ENCODE measurements at regions not wholly inside any gene's neighbourhood (a gene's known extent, or its start where the extent isn't known, plus 50 kb on each side); places are given as distances from the start of the nearest gene placed in this dataset.

DNA sequence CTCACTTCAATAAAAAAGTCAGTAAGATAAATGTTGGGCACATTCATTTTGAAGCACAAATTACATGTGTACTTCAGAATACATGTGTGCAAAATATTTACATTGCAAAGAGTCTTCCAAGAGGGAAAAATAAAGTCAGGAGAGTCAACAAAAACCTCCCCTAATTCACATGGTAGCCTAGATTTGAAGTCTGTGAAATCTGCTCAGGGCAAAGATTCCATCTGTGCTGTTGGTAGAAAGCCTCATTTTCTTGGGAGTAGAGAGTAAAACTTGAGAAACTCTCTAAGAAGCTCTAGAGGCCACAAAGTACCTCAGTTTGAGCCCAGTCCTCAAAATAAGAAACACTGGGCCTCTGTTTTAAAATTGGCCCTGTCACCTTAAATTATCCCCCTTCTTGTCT, 303.4 kb downstream of the RAB28 start:
- FAIRE-seq, result no peak

DNA sequence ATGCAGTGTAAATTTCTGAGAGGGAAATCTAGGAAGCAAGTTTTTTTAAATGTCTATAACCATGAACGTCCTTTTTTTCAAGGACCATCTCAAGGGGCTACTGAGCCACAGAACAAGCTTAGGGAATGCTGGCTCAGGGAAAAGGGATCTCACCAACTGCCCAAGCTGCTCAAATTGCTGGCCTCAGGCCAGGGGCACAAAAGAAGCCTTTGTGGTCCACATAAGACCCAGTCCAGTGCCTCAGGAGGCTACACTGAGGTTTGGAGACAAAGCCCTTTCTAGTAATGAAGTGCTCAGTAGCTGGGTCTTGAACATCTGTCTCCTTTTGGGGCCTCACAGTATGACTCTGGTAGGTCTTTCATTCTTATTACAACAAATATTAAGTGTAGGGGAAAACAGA, 305.5 kb downstream of the RAB28 start:
- no peak for FAIRE-seq

DNA sequence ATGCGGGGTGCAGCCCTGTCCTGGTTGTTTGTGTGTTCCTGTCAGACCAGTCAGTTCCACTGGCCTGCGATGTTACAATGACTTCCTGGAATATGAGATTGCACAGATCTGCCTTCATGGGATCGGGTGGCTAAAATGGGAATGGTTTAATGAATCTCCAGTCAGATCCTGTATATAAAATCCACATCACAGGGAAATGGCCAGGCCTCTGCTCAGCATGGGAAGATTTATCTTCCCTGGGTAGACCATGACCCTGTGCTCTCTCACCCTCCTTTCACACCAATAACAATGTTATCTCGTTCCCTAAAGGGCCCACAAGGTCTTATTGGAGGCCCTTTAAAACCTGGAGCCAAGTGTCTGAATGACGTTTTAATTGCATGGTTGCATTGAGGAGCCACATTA, 307.4 kb downstream of the RAB28 start:
- no peak for FAIRE-seq

DNA sequence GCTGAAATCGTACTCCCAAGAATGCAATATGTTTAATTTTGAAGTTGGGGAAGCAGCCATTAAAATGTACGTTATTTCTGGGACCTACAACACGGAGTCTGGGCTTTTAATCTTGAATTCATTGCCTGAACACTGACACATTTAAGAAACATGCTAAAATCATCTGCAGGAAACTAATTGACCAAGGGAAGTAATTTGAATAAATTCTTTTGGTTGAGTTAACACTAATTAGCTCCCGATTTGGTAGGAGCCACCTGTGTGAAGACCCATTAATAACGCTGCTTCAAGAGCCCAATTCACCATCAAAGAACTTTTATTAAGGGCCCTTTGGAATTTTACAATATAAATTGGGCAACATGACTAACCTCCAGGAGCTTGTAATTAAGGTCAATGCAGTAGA, 309.2 kb downstream of the RAB28 start:
- no peak for FAIRE-seq

DNA sequence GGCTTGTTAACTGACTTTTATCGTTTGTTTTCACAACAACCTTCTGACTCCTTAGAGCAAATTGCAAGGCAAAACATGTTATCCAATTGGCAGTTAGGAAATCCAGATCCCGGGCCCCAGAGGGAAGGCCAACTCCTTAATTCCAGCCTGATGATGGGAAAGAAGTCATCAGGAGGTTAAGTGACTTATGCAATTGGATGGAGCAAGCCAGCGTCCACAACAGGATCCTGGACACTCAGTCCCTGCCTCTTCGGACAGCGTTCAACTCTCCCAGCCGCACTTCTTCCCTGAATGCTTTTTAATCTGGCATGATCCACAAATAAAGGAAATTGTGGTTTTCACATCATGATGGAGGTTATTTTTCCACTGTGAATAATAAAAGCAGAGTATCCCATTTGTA, 310.1 kb downstream of the RAB28 start:
- FAIRE-seq, result no peak

DNA sequence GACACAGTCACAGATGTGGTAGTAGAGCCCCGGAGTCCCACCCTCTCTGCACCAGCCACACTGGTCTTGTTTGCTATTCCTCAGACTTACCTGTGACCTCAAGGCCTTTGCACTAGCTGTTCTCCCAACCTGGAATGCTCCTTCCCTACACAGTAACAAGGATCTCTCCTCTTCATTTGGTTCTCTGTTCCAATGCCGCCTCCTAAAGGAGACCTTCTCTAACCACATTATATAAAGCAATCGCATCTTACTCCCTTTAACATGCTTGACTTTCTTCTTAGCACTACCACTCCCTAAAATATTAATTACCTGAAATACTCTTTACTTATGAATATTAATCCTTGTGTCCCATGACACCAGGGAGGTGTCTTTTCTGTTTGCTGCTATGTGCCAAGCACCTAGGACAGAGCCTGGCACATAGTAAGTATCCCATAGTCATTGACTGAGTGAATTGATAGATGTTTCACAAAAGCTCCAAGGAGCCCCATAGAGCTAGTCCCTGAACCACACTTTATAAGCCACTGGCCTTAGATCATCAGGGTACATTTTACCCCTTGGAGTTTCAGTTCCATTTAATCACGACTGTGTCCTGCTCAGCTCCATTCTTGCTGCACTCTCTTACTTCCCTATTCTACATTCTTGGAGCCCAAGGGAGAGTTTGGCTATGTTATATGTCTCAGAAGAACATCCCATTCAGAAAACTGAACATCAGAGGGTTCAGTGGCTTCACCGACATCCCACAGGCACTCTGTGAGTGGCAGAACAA, 312.7 kb downstream of the RAB28 start:
- FAIRE-seq, result no peak

DNA sequence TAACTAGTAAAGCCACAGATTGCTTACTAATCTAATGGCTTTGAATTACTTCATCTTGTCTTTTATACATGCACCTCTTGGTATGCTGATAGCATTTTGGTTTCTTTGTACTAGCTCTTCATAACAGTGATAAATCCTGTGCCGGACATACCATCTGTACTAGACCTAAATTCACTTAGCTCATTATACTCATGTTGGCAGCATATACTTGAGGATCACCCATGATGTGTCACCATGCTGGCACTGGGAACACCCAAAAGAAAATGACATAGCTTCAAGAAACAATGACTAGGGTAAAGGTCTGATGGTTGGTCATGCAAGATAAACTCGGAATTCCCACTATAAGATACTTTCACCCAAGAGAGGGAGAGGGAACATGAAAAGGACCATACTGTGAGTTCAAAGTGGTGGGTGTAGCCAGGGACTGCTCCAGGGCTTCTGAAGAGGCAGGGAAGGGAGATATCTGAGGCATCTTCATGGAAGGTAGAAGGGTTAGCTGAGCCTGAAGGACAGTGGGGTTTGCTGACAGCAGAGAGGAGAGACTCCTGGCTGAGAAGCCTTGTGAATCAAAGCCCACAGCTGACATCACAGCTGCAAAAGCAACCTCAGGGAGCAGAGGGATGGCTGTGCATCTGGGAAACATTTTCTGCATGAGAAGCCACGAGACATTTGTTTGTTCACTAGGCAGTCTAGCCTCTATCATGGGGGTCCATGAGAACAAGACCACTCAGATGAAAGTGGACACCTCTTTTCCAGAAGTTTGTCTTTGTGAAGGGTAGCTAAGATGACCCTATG, 314.2 kb downstream of the RAB28 start:
- FAIRE-seq, result no peak

DNA sequence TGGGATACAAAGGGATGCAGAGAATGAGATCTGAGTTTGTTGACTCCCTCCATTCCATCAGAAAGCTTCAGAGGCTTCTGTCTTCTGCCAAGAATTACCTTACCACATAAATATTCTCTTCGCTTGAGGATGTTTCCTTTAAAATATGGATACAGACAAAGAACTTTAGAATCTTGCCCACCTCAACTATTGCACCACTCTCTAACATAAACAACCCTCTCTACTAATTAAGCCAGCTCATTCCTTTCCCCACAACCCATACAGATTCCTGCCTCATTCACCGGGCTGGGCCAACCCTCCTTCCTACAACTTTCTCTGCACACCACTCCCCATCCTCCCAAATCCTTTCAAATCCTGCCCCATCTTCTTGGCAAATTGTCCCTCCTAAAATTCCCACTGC, 315.8 kb downstream of the RAB28 start:
- no peak for FAIRE-seq

DNA sequence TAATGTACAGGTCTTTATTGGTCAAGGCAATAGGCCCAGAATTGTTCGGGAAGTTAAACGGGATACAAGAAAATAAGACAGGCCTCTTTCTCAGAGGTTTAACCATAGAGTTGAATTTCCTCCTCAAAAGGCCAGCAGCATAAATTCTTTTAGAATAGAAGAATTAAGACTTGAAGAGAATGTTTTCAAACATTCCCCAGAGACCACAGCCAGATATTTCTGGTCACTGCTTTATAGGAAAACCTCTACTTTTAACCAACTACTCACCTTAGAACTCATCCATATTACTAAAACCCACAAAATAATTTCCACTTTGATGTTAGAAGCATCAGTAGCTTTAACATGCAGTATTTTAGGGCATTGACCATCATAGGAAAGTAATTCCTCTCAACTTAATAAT, 317.9 kb downstream of the RAB28 start:
- FAIRE-seq, result no peak

DNA sequence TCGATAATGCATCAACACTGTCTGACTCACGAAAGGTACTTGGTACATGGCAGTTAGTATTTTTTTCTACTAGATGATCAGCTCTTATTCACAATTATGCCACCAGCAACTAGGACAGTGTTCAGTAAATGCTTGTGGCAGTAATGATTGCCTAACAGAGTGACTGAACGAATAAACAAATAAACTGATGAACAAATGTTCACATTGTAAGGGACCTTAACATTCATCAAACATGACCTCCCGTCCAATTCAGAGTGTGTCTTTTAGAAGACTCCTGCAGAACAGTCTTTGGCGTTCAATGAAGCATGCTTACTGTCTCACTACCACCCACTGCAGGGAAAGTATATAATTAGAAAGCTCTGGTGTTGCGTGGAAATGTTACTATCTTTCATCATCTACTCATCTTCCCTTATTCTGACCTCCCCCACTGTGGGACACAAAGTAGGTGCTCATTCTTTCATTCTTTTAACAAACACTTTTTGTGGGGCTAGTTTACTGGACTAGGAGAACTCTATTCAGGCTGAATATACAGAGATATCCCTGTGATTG, 319.3 kb downstream of the RAB28 start:
- no peak for FAIRE-seq

DNA sequence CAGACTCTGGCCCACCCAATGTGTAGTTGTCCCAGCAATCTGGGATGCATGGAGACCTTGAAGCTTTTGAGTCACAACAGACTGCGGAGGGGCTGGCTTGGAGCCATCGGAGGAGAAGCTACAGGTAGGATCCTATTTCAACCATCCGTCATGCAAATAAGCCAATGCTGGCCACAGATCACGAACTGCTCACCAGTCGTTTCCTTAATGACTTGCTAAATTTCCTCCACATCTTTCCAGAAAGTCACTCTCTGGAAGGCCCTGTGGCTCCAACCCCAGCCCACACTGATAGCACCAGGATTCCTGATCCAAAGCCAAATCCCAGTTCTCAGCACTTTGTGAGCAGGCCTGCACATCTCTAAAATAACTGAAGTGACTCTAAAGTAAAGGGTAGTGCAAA, 321.3 kb downstream of the RAB28 start:
- no peak for FAIRE-seq

DNA sequence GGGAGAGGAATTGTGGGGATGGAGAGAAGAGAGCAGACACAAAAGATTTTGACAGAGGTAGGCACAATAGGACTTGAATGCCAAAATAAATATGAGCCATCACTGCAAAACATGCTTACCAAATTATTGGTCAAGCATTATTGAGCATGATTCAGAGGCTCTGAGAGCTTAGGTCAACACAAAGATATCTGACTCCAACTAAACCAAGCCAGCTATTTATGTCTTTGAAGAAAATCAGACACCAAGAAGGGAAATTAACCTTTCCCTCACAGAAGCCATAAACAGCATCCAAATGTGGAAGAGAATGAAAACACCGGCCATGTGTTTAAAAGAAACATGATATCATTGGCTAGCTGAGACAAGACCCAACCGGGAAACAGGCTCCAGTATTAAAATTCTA, 323.2 kb downstream of the RAB28 start:
- FAIRE-seq, result no peak

DNA sequence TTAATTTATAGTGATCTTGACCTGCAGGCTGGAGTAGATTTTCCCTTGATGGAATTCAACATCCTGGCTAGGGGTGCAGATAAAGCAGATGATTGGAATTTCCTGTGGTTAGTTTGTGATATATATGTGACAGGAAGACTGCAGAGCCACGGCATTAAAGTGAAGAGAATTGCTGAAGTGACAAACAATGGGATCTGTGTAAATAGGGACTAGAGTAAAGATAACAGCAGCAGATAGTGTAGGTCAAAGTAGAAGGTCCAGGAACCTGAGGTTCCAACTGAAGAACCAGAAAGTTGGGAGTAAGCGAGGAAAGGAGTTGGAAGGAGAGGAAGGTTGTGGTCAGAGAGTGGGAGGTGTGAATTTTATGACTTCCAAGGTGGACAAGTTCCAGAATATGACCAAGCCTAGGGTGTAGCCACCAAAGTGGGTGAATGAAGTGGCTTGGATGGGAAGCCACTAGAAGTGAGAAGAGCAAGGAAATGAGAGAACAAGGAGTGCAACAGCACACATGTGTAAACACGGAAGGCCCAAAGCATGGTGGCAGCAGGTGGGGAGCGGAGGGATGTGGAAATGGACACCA, 325.0 kb downstream of the RAB28 start:
- no peak for FAIRE-seq

DNA sequence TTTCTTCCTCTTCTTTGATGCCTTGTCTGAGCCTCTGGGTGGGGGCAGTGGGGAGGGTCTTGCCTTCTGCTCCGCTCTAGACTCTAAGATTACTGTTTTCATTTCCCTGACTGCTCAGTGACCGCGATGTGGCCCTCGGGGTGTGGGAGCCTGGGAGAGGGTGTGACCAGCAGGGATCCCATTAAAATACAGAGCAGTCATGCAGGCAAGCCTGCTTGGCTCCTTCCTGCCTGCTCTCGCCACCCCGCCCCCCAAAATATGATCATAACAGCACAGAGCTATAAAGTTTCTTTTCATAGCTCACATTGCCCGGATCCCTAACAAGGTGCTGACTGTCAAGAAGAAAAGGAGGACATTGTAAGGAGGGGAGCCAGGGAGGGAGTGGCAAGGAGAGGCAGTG, 332.9 kb downstream of the RAB28 start:
- no peak for FAIRE-seq

DNA sequence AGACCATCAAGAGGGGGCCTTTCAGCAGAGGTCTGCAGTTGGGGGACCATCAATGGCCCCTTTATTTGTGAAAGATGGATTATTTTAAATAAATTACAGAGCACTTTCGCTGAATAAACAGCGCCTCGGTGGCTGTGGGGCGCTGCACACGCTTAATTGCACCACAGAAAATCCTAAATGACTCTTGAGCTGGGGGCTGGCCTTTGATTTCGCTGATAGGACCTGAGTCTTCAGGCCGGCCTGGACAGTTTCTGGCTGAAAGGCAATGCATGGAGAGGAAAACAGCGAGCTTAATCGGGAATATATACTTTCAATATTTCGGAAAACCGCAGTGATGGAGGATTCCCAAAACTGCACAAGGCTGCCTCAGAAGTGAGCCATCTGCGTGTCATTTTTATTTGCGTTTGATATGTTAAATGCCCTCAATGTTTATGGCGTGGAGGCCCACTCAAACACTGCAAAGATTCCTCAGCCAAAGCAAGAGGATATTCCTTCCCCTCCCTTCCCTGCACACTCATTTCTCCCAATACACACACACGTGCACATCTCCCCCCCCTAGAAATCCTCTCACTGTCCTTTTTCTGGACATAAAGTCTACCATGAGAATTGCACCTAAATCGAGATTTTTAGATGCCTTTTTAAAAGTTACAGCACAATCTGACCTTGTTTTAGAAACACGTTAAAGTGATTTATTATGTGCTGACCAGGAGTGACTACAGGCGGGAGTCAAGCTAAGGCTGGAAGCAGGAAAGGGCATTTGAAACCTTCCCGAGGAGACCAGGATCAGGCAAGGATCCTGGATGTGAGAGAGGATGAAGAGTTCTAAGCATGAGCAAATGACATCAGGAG, 340.7 kb downstream of the RAB28 start:
- no peak for FAIRE-seq

DNA sequence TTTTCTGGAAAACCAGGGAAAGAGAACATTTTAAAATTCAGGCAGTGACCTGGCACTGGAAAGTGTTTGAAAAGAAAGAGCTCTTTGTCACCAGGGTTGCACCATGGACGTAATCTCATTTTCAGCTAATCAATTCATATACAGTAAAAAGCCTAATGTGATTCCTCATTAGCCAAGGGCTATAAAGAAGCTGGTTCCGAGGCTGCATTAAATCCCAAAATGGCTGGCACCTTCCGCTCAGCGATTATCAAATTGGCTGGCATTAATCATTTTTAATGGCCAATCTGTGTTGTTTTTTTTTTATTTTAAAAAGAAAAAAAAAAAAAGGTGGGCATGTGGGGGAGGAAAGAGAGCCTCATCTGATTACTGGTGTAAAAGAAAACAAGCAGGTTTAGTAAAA, 341.4 kb downstream of the RAB28 start:
- FAIRE-seq, result no peak

DNA sequence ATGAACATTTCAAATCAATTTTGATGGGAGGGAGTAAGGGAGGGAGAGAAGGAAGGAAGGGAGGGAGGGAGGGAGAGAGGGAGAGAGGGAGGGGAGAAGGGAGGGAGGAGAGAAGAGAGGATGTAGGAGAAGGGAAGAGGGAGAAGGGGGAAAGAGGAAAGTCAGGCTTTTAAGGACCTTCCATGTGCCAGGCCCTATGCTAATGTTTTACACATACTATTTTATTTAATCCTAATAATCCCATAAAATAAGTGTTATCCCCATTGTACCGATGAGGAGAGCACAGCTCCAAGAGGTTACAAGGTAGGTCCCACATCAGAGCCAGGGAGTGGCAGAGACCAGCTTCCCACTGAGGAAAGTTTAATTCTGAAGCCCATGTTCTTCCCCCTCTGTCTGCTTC, 341.9 kb downstream of the RAB28 start:
- FAIRE-seq, result no peak

DNA sequence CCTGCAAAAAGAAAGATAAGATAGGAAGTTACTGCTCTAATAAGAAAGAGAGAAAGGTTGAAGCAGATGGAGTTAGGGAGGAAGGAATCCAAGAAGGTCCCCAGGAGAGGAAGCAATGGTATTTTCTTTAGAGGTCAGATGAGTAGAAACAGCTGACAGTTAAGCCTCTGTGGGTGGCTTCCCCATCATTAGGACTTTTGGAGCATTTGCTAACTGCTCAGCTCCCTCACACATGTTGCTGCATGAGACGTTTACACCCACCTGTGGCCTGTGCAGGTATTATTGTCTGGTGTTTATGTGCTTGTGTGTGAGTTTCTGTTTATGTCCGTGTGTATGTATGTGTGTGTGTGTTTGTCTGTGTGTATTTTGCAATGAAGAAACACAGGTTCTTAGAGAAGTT, 346.8 kb downstream of the RAB28 start:
- FAIRE-seq, result no peak

DNA sequence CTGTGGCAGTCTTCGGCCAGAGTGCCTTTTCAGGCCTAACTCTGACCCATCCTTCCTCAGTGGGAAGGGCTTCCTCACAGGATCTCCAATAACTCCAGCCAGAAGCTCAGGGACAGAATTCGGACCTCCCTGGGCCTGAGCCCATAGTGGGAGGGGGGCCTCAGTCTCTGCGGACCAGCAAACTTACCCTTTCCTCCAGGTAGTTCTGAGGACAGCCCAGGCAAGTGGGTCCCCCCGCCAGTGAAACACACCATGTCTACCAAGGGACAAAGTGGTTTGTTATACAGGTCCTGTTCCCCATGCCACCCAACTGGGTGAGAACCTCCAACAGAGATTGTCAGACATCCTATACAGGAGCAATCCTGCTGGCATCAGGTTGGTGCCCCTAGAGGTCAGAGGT, 350.4 kb downstream of the RAB28 start:
- FAIRE-seq, result no peak

DNA sequence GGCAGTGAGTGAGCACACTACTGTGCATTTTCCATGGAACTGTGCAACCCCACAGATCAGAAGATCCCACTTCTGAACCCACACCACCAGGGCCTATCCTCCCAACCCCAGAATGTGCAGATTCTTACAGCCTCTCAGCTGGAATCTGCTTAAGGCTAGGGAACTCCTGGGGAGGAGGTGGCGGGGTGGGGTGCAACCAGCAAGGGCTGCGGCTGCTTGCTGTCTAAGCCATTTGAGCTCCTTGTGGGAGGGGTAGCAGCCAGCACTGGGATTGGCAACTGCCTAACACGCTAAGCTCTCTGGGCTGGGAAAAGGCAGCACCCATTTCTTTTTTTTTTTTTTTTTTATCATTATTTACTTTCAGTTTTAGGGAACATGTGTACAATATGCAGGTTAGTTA, 353.3 kb downstream of the RAB28 start:
- FAIRE-seq, result no peak

DNA sequence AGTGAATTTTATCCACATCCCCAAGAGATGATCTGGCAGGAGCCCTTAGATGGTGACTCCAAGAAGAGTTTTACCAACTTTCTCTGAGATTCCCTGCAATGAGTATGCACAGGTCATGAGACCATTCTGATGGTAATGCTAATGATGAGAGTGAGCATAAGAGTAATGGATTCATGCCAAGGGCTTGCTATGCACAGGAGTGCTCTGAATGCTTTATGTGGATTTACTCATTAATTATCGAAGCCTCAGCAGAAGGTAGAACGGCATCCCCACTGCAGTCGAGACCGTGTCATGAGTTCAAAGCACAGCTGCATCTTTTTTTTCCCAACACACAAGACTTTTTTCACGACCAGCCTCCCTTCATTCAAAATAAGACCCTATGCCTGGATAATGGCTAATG, 355.0 kb downstream of the RAB28 start:
- no peak for FAIRE-seq

DNA sequence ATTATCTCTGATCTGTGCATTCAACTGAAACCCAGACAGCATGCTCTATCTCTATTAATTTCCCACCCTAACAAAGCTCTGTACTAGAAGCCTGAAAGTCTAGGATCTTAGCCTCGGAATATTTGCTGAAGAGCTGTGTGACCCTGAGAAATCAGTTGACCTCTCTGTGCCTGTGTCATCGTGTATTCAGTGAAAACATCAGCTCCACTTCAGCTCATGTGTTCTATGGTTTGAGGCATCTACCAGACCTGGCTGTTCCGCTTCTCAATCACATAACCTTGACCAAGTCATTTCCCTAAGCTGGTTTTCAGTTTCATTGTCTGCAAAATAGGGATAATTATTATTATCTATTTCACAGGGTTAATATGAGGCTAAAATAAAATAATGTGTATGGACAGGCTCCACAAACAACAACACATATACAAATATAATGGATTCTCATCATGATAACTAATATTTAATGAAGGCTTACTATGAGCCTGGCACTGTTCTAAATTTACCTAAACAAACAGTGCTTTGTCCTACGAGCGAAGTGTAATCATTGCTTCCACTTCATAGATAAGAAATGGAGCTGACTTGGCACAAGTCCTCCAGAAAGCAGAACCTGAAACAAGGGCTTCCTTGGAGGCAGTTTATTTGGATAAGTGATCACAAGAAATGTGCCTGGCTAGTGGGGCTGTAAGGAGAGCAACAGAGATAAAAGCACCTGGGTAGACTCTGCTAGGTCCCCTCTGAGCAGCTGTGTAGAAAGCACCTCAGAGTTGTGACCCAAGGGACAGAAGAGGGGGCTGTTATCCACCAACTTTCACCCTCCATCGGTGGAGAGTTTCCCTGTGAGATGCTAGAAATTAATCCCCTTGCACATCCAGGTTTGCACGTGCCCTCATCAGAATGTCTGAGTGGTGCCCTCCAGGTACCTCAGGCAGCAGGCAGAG, 356.9 kb downstream of the RAB28 start:
- no peak for FAIRE-seq

Measured in G401.6 (cell line).